WERI-Rb-1 (cell line): ENCODE measurements at regions not wholly inside any gene's neighbourhood (a gene's known extent, or its start where the extent isn't known, plus 50 kb on each side); places are given as distances from the start of the nearest gene placed in this dataset.

Source experiments
- DNase-seq: peaks from one replicate; pipeline ENCODE4 v3.0.0-alpha.2; 2020
- H3K27ac ChIP-seq: fragments of 250-450 bp; sonication (Bioruptor Pico); 2 replicates; pipeline ENCODE4 v1.5.1; 2020; ENCODE audit warnings: mild to moderate bottlenecking, moderate library complexity
- H3K27me3 ChIP-seq: fragments of 250-450 bp; sonication (Bioruptor Pico); 2 replicates; pipeline ENCODE4 v1.5.1; 2021; ENCODE audit warnings: mild to moderate bottlenecking, low read depth, moderate library complexity; ENCODE audit not compliant: insufficient read depth, severe bottlenecking
- H3K36me3 ChIP-seq: fragments of 250-450 bp; sonication (Bioruptor Pico); 2 replicates; pipeline ENCODE4 v1.5.1; 2020; ENCODE audit warnings: mild to moderate bottlenecking, moderate library complexity
- H3K4me3 ChIP-seq: 2 replicates; pipeline ENCODE4 v1.5.1; 2011; ENCODE audit warnings: low read depth, mild to moderate bottlenecking, control low read depth, low read length
- H3K9me3 ChIP-seq: fragments of 250-450 bp; sonication (Bioruptor Pico); 2 replicates; pipeline ENCODE4 v1.5.1; 2021; ENCODE audit warnings: mild to moderate bottlenecking, moderate library complexity; ENCODE audit not compliant: severe bottlenecking
- TF ChIP-seq, protein P1 (sequence below): IDR thresholded peaks from 2 replicates; pipeline ENCODE4 v1.5.1; 2011; ENCODE audit warnings: low read depth, mild to moderate bottlenecking, control low read depth, inconsistent platforms, low read length

DNA sequence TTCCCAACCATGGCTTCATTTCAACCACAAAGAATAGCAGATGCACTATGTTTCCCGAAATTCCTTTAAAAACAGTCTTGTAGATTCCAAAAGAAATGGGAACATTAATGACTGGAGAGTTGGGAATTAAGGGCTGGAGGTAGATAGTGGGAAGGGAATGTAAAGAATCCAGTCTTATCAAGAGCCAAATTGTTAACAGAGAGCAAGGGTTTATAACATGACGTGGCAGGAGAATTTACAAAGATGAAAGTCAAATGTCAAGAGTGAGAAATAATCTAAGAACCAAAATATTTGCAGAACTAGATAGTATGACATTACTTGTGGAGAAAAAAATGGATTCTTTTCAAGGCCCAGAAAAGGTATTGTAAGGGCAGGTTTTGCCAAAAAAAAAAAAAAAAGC lies 200.9 kb downstream of the GRIN2B start:
- H3K36me3 ChIP-seq = no peaks in the 10 kb centered on the region
- H3K4me3 ChIP-seq = no peak overlapping the region
- TF ChIP-seq, protein P1, sequence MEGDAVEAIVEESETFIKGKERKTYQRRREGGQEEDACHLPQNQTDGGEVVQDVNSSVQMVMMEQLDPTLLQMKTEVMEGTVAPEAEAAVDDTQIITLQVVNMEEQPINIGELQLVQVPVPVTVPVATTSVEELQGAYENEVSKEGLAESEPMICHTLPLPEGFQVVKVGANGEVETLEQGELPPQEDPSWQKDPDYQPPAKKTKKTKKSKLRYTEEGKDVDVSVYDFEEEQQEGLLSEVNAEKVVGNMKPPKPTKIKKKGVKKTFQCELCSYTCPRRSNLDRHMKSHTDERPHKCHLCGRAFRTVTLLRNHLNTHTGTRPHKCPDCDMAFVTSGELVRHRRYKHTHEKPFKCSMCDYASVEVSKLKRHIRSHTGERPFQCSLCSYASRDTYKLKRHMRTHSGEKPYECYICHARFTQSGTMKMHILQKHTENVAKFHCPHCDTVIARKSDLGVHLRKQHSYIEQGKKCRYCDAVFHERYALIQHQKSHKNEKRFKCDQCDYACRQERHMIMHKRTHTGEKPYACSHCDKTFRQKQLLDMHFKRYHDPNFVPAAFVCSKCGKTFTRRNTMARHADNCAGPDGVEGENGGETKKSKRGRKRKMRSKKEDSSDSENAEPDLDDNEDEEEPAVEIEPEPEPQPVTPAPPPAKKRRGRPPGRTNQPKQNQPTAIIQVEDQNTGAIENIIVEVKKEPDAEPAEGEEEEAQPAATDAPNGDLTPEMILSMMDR = no peak
- H3K9me3 ChIP-seq = no peaks in the 10 kb centered on the region
- no peak for DNase-seq
- no peaks in the 10 kb centered on the region for H3K27me3 ChIP-seq
- H3K27ac ChIP-seq = no peak overlapping the region

DNA sequence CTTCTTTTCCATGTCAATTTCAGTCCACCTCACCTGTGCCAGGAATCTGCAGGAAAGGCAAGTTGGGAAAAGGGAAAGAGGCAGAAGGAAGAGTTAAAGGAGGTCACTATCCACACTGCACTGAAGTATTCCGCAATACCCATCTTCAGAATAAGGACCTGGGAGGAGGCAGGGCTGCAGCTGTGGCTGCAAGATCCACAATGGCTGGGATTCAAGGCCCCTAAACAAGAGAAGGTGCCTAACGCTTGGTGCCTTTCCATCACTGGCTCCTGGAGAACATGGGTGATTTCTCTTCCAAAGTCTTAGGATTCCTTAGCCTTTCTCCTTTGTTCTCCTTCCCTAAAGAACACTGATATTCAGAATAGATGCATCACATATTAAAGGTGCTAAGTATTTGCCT lies 204.0 kb downstream of the GRIN2B start:
- TF ChIP-seq, protein P1 = no peak
- no peak overlapping the region for H3K27ac ChIP-seq
- no peaks in the 10 kb centered on the region for H3K27me3 ChIP-seq
- H3K9me3 ChIP-seq = no peaks in the 10 kb centered on the region
- DNase-seq = no peak
- no peaks in the 10 kb centered on the region for H3K36me3 ChIP-seq
- no peak overlapping the region for H3K4me3 ChIP-seq

DNA sequence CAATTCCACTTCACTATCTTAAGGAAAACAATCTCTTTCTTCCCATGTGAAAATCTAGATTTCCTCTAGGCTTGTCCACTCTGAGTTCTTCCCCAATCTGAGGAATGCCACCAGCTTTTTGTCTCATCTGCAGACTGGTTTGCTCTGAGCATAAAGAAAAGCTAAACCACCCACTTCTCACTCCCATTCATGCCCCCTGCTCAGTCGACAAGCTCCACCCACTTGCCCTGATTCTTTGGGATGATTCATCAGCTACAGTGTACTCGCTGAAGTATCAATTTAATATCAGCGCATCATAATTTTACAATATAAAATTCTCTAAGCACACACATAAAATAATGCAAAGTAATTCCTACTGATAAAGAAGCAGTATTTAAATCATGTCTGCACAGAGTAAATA lies 209.1 kb downstream of the GRIN2B start:
- TF ChIP-seq, protein P1 = no peak
- no peaks in the 10 kb centered on the region for H3K9me3 ChIP-seq
- no peaks in the 10 kb centered on the region for H3K36me3 ChIP-seq
- H3K4me3 ChIP-seq = no peak overlapping the region
- no peaks in the 10 kb centered on the region for H3K27me3 ChIP-seq
- no peak for DNase-seq
- H3K27ac ChIP-seq = no peak overlapping the region

DNA sequence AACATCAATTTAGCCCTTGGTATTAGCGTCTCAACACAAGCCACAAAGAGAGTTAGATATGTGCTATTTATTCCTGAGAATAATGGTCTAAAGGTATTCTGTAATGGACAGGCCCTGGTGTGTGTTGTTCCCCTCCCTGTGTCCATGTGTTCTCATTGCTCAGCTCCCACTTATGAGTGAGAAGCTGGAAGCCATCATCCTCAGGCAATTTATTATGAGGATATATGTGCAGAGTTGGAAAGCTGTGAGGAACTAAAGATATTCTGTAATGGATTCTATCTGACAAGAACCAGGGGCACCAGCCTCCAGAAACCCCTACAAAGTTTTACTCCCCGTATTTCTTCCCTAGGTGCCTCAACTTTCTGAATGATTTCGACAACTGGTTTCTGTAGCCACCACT lies 210.8 kb downstream of the GRIN2B start:
- no peaks in the 10 kb centered on the region for H3K9me3 ChIP-seq
- no peak overlapping the region for H3K27ac ChIP-seq
- TF ChIP-seq, protein P1 = no peak
- DNase-seq = no peak
- no peaks in the 10 kb centered on the region for H3K27me3 ChIP-seq
- no peak overlapping the region for H3K4me3 ChIP-seq
- no peaks in the 10 kb centered on the region for H3K36me3 ChIP-seq

DNA sequence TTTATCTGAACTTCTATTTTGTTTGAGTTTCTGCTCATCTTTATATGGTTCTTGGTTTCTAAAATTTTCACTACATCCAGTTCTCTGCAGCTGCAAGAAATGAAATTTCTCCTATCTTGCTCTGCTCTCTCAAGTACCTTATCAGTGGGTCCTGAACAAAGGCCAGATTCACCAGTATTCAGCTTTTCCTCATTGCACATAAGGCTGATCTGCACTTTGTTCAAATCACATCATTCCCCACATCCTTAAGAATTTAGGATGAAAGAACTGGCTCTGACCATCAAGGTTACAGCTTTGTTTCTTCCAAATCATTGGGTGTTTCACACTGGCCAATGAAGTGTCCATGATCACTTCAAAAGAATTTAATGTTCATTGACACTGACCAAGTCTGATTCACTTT lies 211.4 kb downstream of the GRIN2B start:
- no peak for DNase-seq
- Histone ChIP-seq H3K27me3 (no peaks in the 10 kb centered on the region), H3K27ac (no peak overlapping the region), H3K9me3 (no peaks in the 10 kb centered on the region), H3K36me3 (no peaks in the 10 kb centered on the region), H3K4me3 (no peak overlapping the region)
- TF ChIP-seq, protein P1 = no peak

DNA sequence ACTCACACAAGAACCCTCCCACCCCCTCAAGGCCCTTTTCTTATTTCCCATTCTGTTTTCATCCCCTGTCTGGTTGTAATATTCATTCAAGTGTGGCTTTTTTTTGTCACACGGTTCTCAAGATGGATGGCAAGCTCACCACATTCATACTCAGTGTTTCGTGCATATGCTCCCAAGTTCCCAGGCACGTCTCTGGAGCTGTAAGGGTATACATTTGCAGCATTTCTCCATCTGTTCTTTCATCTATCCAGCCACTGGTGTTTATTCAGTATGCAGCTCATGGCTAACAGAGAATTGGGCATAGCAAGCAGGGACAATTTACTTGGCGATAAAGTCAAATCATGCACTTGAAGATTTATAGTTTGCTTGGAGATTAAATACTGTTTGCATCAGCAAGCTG lies 212.1 kb downstream of the GRIN2B start:
- no peak for DNase-seq
- H3K4me3 ChIP-seq = no peak overlapping the region
- TF ChIP-seq, protein P1 = no peak
- H3K9me3 ChIP-seq = no peaks in the 10 kb centered on the region
- H3K27me3 ChIP-seq = no peaks in the 10 kb centered on the region
- H3K27ac ChIP-seq = no peak overlapping the region
- H3K36me3 ChIP-seq = no peaks in the 10 kb centered on the region
